CD1c-positive myeloid dendritic cell (primary cell): ENCODE measurements at regions not wholly inside any gene's neighbourhood (a gene's known extent, or its start where the extent isn't known, plus 50 kb on each side); places are given as distances from the start of the nearest gene placed in this dataset.

ENCODE experiments used
- DNase-seq: peaks from one replicate; pipeline ENCODE4 v3.0.0-alpha.2; 2016; ENCODE audit errors: extremely low spot score

GRCh38 chr10:10508211-10508610 lies 509.5 kb upstream of the CELF2 start:
- DNase-seq, result no peak

DNA sequence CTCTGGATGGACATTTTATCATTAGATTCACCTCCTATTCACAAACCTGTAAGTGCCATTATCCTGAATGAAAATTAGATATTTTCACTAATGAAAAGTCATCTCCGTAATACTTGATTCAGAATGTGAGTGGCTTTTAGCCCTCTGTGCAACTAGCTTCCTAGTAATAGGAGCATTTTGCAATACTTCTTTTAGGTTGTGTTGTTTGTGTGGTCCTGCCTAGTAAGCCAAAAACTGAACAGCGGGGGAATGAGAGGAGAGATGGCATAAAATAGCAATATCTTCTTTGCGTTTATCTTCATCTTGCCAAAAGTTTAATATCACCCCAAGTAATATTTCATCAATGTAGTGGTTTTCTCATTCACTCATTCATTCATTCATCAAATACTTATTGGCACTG lies 507.5 kb upstream of the CELF2 start:
- no peak for DNase-seq

GRCh38 chr10:10513067-10513466 lies 504.6 kb upstream of the CELF2 start:
- DNase-seq, result no peak

DNA sequence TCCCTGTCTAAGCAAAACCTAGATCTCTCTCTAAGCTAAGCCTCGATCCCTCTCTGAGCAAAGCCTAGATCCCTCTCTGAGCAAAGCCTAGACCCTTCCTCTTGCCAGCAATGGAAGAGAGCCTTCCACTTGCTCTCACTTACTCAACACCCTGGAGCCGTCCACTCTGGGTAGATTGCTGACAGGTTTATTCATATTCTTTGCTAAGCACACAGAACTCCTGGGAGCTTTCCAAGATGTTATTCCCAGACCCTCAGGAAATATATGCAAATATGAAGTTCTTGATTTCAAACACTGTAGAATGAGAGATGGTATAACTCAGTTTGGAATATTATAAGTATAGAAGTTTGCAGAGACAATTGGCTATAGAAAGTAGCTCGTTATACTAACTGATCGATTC lies 503.8 kb upstream of the CELF2 start:
- DNase-seq, result no peak

- no peak for DNase-seq
Observed at GRCh38 chr10:10514797-10515196, 502.9 kb upstream of the CELF2 start.

DNA sequence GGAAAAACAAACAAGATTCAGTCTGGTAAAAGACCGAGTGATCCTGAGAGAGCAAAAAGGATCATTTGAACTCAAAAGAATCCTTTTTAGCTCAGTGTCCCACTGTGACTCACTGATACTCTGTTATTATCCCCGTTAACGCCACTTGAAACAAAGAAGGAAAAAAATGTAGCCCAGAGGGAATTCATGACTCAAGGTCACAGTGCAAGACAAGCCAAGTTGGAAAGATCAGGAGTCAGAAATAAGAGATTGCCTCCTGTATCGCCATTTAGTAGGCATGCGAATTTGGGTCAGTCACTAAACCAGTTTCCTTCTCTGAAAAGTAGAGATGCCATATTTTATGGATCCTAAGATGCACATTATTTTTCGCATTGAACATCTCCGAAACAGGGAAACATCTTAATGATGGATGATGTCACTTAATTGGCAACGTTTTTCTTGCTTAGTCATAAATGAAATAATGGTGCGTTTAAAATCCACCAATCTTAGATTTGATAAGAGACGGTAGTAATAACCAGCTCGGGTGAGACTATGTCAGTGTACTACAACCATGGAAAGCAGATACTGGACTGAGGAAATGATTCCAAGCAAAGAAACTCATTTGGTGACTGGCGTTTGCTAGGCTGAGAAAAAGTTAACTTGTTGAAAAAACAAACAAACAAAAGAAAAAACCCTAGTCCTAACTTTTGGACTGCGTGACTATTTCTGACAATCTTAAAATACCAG lies 502.0 kb upstream of the CELF2 start:
- no peak for DNase-seq

GRCh38 chr10:10516346-10517130 lies 501.1 kb upstream of the CELF2 start:
- DNase-seq, result no peak

DNA sequence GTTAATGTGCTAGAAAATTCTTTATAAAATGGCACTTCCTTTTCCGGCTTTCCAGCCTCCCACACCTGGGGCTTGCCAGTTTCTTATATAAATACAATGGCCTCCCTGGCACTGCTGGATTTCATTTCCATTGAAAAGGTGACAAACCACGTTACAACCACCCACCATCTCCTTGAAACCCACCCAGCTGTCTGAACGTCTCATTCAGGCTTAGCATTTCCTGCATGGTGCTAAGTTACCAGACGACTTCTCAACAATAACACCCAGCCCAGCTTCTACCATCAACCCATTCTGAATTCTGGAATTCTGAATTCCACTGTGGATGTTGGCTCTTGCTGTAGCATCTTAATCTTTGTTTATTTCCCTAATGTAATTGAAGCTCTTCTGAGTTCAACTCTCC lies 499.8 kb upstream of the CELF2 start:
- DNase-seq, result no peak

- DNase-seq, result no peak
Observed at GRCh38 chr10:10519674-10520073, 498.0 kb upstream of the CELF2 start.

DNA sequence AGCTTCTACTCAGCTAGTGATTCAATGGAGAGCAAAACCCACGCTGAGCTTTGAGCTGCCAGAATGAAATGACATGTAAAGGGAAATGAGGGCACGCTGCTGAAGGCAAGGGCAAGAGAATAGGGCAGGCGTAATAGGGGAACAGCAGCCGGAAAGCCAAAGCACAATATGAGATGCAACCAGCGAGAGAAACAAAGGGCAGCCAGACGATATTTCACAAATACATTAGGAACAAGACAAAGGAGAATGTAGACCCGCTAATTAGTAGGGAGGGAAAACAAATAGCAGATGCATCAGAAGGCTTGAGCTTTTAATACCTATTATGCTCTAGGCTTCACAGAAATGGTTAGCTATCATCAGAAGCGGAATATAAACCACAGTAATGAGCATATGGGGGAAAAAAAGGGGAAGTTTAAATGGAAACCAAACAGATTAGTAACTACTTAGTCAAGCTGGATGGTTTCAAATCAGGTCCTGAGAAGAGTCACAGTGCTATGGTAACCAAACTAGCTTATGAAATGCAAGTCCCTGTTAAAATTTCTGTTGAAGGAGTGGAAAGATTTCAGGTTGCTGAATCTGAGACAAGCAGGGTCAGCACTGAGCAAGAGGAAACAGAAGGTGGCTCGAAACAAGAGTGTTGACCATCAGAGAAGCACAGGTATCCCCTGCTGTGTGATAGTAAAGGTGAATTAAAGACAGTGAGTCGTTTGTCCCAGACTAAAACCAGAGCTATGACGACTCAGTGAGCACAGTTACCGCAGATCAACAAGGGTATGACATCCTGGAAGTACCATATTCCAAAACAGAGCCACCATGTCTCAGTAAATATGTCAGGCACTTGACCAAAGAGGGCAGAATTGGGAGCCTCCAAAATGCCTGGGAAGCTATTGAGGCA lies 496.9 kb upstream of the CELF2 start:
- DNase-seq, result peak; percentile 38

GRCh38 chr10:10526846-10527245 lies 490.8 kb upstream of the CELF2 start:
- DNase-seq, result no peak

- DNase-seq, result no peak
Observed at GRCh38 chr10:10527861-10528562, 489.7 kb upstream of the CELF2 start.

DNA sequence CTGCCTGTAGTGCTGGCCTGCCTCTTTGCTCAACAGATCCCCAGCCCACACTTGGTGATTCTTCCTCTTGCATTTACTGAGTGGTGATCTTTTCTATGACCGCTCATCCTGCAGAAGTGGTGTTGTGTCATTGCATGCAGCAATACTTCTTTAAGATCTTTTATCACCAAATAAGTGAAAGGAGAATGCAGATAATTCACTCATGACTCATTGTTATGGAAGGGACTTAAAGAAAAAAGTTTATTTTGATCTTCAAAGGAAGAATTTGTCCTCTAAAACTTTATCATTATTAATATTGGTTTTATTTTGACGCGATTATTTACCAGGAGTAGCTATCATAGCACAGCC lies 489.1 kb upstream of the CELF2 start:
- no peak for DNase-seq

GRCh38 chr10:10530313-10530712 lies 487.4 kb upstream of the CELF2 start:
- no peak for DNase-seq

DNA sequence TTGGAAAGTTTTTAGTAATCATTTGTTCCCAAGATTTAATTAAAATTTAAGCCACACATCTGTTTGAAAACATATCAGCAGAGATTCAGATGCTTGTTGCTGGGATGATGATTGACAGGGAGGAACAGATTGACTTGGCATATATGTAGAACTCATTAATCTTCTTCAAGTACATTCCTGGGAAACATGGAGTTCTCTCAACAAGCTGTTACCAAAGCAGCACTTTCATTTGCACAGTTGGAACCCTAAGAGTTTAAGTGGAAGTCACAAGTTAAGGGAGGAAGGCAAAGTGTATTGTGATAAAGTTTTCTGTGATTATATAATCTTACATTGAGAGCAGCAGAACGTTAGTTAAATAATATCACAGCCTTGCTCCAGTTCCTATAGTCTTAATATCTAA lies 485.4 kb upstream of the CELF2 start:
- no peak for DNase-seq

- no peak for DNase-seq
Observed at GRCh38 chr10:10532826-10533225, 484.8 kb upstream of the CELF2 start.

DNA sequence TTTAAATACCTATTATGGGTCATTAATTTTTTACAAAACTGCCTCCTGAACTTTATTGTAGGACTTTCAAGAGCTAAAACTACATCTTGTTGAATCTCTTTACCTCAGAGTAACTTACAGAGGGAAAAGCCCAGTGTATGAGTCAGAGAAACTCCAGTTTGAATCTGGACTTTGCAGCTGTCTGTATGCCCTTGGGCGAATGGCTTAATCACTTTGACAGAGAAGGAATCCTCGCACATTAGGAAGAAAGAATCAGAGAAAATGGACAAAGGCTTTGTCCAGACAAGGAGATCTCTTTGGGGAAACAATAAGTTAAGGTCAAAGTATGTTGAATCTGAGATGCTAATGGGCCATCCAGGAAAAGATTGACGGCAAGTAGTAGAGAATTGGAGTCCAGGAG lies 484.2 kb upstream of the CELF2 start:
- DNase-seq, result no peak

DNA sequence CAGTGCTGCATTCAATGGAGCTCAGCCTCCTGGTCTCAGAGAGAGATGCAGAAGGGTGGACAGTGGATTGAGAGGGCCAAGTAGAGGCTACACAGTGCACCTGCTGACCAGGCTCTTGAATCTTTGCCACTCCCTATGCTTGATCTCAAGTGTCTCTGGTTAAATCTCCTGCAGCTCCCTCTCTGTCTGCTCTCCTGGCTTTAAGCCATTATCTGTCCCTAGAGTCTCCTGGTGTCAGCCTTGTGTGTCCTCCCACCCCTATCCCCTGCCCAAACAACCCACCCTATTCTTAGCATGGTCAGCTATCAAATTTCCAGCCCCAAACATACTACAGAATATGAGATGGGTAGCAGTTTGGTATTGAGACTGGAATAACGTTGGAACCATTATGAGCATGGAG lies 479.3 kb upstream of the CELF2 start:
- DNase-seq, result no peak

GRCh38 chr10:10540398-10540797 lies 477.3 kb upstream of the CELF2 start:
- no peak for DNase-seq

DNA sequence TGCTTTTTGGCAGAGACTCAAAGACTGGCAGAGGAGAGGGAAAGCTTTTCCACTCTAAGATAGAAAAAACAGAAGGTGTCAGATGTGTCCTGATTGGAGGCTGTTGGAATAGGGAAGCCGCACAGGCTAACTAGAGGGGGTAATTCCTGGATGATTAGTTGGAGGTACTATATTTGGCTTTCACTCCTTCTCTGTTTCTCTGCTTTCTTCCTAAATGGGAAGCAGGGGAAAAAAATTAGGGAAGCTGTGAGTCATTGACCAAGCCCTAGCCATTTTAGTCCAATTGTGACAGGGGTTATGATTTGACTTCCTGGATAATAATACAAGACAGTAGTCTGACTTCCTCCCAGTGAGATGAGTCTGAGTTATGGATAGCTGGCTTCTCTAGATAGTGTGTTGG lies 475.2 kb upstream of the CELF2 start:
- peak; percentile 28 for DNase-seq

DNA sequence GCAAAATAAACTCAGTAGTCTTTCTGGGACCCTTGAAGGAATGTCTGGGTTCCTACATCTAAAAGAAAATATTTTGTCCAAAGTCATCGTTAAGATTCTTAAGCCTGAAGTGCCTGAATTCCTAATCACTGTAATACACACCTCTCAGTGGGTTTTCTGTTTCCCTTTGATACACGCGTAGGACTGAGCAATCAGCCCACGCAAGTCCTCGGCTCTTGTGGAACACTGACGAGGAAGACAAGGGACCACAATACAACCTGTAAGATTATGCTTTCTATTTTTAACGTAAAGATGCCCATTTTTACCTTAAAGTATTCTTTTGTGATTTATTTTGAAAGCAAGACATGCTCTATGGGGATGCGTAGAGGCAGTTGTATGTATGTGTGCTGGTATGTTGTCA lies 472.8 kb upstream of the CELF2 start:
- DNase-seq, result no peak

GRCh38 chr10:10545771-10546170 lies 471.9 kb upstream of the CELF2 start:
- no peak for DNase-seq
